HepG2 (cell line): ENCODE measurements at regions not wholly inside any gene's neighbourhood (a gene's known extent, or its start where the extent isn't known, plus 50 kb on each side); places are given as distances from the start of the nearest gene placed in this dataset.

Experiments
- CBX5 ChIP-seq: sonication (generic); formaldehyde crosslinking; IDR thresholded peaks from 2 replicates; pipeline ENCODE4 v1.4.0; 2020; ENCODE audit warnings: missing genetic modification reagents, borderline replicate concordance
- DNMT1 ChIP-seq: sonication (generic); formaldehyde crosslinking; IDR thresholded peaks from 2 replicates; pipeline ENCODE4 v1.5.1; 2020; ENCODE audit warnings: mild to moderate bottlenecking, missing genetic modification reagents
- KDM4B ChIP-seq: sonication (generic); formaldehyde crosslinking; IDR thresholded peaks from 2 replicates; pipeline ENCODE4 v1.4.0; 2020; ENCODE audit warnings: missing genetic modification reagents
- KDM6A ChIP-seq: IDR thresholded peaks from 2 replicates; pipeline ENCODE4 v1.6.1; 2016; ENCODE audit warnings: low read depth
- SMARCE1 ChIP-seq: fragments of 450-650 bp; IDR thresholded peaks from 2 replicates; pipeline ENCODE4 v1.6.1; 2017; ENCODE audit warnings: borderline replicate concordance
- TSC22D2 ChIP-seq: sonication (generic); formaldehyde crosslinking; IDR thresholded peaks from 2 replicates; pipeline ENCODE4 v1.5.1; 2020; ENCODE audit warnings: missing genetic modification reagents, mild to moderate bottlenecking, borderline replicate concordance
- ZFP37 ChIP-seq: sonication (generic); formaldehyde crosslinking; IDR thresholded peaks from 2 replicates; pipeline ENCODE4 v1.4.0; 2020; ENCODE audit warnings: missing genetic modification reagents, borderline replicate concordance
- ZFP82 ChIP-seq: sonication (generic); formaldehyde crosslinking; IDR thresholded peaks from 2 replicates; pipeline ENCODE4 v1.5.1; 2020; ENCODE audit warnings: mild to moderate bottlenecking, missing genetic modification reagents, borderline replicate concordance
- ZFP90 ChIP-seq: sonication (generic); formaldehyde crosslinking; IDR thresholded peaks from 2 replicates; pipeline ENCODE4 v1.8.0; 2022; ENCODE audit warnings: missing genetic modification reagents, mild to moderate bottlenecking, inconsistent platforms, borderline replicate concordance
- ZNF124 ChIP-seq: sonication (generic); formaldehyde crosslinking; IDR thresholded peaks from 2 replicates; pipeline ENCODE4 v1.4.0; 2020; ENCODE audit warnings: missing genetic modification reagents
- ZNF180 ChIP-seq: sonication (generic); formaldehyde crosslinking; IDR thresholded peaks from 2 replicates; pipeline ENCODE4 v1.4.0; 2020; ENCODE audit warnings: low read depth, missing genetic modification reagents, borderline replicate concordance
- ZNF230 ChIP-seq: sonication (generic); formaldehyde crosslinking; IDR thresholded peaks from 2 replicates; pipeline ENCODE4 v1.4.0; 2020; ENCODE audit warnings: mild to moderate bottlenecking, missing genetic modification reagents
- ZNF296 ChIP-seq: sonication (generic); formaldehyde crosslinking; conservative IDR thresholded peaks from 2 replicates; pipeline ENCODE4 v1.5.0; 2020; ENCODE audit warnings: mild to moderate bottlenecking, missing genetic modification reagents
- ZNF567 ChIP-seq: sonication (generic); formaldehyde crosslinking; IDR thresholded peaks from 2 replicates; pipeline ENCODE4 v1.8.1; 2023; ENCODE audit warnings: mild to moderate bottlenecking, missing genetic modification reagents, borderline replicate concordance
- ZNF607 ChIP-seq: sonication (generic); formaldehyde crosslinking; IDR thresholded peaks from 2 replicates; pipeline ENCODE4 v1.5.1; 2020; ENCODE audit warnings: missing genetic modification reagents, mild to moderate bottlenecking, borderline replicate concordance
- ZNF75D ChIP-seq: sonication (generic); formaldehyde crosslinking; IDR thresholded peaks from 2 replicates; pipeline ENCODE4 v1.8.1; 2023; ENCODE audit warnings: missing genetic modification reagents, mild to moderate bottlenecking, borderline replicate concordance
- ZNF782 ChIP-seq: sonication (generic); formaldehyde crosslinking; IDR thresholded peaks from 2 replicates; pipeline ENCODE4 v1.4.0; 2020; ENCODE audit warnings: missing genetic modification reagents, mild to moderate bottlenecking, borderline replicate concordance
- ZSCAN25 ChIP-seq: sonication (generic); formaldehyde crosslinking; IDR thresholded peaks from 2 replicates; pipeline ENCODE4 v1.8.0; 2022; ENCODE audit warnings: mild to moderate bottlenecking, missing genetic modification reagents
- TF ChIP-seq, protein P1 (sequence below): sonication (generic); formaldehyde crosslinking; IDR thresholded peaks from 2 replicates; pipeline ENCODE4 v1.5.0; 2020; ENCODE audit warnings: mild to moderate bottlenecking, missing genetic modification reagents
- TF ChIP-seq, protein P2 (sequence below): sonication (generic); formaldehyde crosslinking; IDR thresholded peaks from 2 replicates; pipeline ENCODE4 v1.5.1; 2020; ENCODE audit warnings: missing genetic modification reagents, mild to moderate bottlenecking, borderline replicate concordance
- TF ChIP-seq, protein P3 (sequence below): sonication (generic); formaldehyde crosslinking; IDR thresholded peaks from 2 replicates; pipeline ENCODE4 v1.5.0; 2020; ENCODE audit warnings: mild to moderate bottlenecking, missing genetic modification reagents, moderate library complexity
- TF ChIP-seq, protein P4 (sequence below): sonication (generic); formaldehyde crosslinking; IDR thresholded peaks from 2 replicates; pipeline ENCODE4 v1.4.0; 2020; ENCODE audit warnings: mild to moderate bottlenecking, missing genetic modification reagents

DNA sequence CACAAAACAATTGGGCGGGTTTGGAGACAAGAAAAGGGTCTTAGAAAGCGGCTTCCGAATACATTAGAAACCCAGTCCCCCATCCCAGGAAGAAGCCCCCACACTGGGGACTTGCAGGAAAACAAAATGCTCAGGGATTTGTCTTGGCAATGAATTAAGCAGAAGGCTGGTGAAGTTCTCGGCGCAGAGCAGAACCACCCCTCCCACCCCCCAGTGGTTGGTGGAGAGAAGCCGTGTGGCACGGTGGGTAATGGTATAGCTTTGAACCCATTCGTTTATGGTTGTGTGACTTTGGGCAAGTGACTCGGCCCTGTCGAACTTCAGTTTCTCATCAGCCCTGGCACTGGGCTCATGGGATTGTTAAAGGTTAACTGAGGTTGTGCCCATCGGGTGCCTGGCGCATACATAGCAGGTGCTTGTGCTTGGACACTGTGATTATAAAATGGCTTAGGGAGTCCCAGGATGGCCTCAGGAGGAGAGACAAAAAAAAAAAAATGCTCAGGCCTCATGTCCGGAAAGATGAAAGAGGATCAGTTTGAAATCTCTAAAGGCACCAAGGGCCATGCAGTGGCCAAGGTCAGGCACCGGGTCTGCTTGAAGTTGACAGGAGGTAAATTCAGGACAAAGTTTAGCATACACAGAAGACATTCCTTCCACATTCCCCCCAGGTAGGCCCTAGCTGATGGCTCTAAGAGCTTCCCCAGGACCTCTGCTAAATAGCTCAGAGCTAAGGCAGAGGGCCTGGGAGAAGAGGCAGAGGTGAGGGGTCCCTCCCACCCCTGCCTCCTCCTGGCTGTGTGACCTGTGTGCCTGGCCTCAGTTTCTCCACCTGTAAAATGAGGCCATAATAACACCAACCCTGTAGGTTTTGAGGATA lies 120.1 kb upstream of the PTPN1 start (continued):
- TF ChIP-seq, protein P1, sequence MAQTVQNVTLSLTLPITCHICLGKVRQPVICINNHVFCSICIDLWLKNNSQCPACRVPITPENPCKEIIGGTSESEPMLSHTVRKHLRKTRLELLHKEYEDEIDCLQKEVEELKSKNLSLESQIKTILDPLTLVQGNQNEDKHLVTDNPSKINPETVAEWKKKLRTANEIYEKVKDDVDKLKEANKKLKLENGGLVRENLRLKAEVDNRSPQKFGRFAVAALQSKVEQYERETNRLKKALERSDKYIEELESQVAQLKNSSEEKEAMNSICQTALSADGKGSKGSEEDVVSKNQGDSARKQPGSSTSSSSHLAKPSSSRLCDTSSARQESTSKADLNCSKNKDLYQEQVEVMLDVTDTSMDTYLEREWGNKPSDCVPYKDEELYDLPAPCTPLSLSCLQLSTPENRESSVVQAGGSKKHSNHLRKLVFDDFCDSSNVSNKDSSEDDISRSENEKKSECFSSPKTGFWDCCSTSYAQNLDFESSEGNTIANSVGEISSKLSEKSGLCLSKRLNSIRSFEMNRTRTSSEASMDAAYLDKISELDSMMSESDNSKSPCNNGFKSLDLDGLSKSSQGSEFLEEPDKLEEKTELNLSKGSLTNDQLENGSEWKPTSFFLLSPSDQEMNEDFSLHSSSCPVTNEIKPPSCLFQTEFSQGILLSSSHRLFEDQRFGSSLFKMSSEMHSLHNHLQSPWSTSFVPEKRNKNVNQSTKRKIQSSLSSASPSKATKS (CRISPR knock-in tag), result peak; percentile 57; the same call in 1 of the 2 replicates
- TF ChIP-seq DNMT1, result no peak
- peak; percentile 93 for TF ChIP-seq KDM6A
- TF ChIP-seq TSC22D2 (CRISPR knock-in tag), result peak; percentile 61; the same call in 1 of the 2 replicates
- no peak; the same call in 1 of the 2 replicates for TF ChIP-seq ZNF782 (CRISPR knock-in tag)
- TF ChIP-seq ZNF296 (CRISPR knock-in tag), result no peak
- no peak for TF ChIP-seq SMARCE1
- no peak for TF ChIP-seq ZNF75D (CRISPR knock-in tag)
- peak; percentile 92; the same call in 1 of the 2 replicates for TF ChIP-seq ZFP90 (CRISPR knock-in tag)
- TF ChIP-seq CBX5, result peak; percentile 94
- no peak for TF ChIP-seq ZNF607 (CRISPR knock-in tag)
- TF ChIP-seq ZFP37, result peak; percentile 88; the same call in 1 of the 2 replicates
- no peak for TF ChIP-seq ZNF567 (CRISPR knock-in tag)
- peak; percentile 90; the same call in 1 of the 2 replicates for TF ChIP-seq ZNF124 (CRISPR knock-in tag)
- TF ChIP-seq ZFP82, result no peak
- TF ChIP-seq ZNF230 (CRISPR knock-in tag), result no peak; the same call in 1 of the 2 replicates
- TF ChIP-seq KDM4B (CRISPR knock-in tag), result peak; percentile 72
- TF ChIP-seq, protein P2, sequence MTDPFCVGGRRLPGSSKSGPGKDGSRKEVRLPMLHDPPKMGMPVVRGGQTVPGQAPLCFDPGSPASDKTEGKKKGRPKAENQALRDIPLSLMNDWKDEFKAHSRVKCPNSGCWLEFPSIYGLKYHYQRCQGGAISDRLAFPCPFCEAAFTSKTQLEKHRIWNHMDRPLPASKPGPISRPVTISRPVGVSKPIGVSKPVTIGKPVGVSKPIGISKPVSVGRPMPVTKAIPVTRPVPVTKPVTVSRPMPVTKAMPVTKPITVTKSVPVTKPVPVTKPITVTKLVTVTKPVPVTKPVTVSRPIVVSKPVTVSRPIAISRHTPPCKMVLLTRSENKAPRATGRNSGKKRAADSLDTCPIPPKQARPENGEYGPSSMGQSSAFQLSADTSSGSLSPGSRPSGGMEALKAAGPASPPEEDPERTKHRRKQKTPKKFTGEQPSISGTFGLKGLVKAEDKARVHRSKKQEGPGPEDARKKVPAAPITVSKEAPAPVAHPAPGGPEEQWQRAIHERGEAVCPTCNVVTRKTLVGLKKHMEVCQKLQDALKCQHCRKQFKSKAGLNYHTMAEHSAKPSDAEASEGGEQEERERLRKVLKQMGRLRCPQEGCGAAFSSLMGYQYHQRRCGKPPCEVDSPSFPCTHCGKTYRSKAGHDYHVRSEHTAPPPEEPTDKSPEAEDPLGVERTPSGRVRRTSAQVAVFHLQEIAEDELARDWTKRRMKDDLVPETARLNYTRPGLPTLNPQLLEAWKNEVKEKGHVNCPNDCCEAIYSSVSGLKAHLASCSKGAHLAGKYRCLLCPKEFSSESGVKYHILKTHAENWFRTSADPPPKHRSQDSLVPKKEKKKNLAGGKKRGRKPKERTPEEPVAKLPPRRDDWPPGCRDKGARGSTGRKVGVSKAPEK (CRISPR knock-in tag), result no peak
- peak; percentile 29; the same call in 1 of the 2 replicates for TF ChIP-seq ZNF180 (CRISPR knock-in tag)
- TF ChIP-seq, protein P3, sequence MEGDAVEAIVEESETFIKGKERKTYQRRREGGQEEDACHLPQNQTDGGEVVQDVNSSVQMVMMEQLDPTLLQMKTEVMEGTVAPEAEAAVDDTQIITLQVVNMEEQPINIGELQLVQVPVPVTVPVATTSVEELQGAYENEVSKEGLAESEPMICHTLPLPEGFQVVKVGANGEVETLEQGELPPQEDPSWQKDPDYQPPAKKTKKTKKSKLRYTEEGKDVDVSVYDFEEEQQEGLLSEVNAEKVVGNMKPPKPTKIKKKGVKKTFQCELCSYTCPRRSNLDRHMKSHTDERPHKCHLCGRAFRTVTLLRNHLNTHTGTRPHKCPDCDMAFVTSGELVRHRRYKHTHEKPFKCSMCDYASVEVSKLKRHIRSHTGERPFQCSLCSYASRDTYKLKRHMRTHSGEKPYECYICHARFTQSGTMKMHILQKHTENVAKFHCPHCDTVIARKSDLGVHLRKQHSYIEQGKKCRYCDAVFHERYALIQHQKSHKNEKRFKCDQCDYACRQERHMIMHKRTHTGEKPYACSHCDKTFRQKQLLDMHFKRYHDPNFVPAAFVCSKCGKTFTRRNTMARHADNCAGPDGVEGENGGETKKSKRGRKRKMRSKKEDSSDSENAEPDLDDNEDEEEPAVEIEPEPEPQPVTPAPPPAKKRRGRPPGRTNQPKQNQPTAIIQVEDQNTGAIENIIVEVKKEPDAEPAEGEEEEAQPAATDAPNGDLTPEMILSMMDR (CRISPR knock-in tag), result 0 out of 2 replicates have a peak, but pooled peaks have one; percentile 3
- TF ChIP-seq, protein P4, sequence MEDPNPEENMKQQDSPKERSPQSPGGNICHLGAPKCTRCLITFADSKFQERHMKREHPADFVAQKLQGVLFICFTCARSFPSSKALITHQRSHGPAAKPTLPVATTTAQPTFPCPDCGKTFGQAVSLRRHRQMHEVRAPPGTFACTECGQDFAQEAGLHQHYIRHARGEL (CRISPR knock-in tag), result peak; percentile 50; the same call in 1 of the 2 replicates
- TF ChIP-seq ZSCAN25, result peak; percentile 92; the same call in 1 of the 2 replicates
